ENCODE measurements at regions not wholly inside any gene's neighbourhood (a gene's known extent, or its start where the extent isn't known, plus 50 kb on each side); places are given as distances from the start of the nearest gene placed in this dataset.

GRCh38 chr5:168132241-168132641, 159.2 kb upstream of the WWC1 start:
- H3K4me1 ChIP-seq (ENCODE audit: control insufficient read depth, extremely low read depth, insufficient read depth, low read length) = no peaks in the 10 kb centered on the region
- no peaks in the 10 kb centered on the region for H3K79me2 ChIP-seq (ENCODE audit: control insufficient read depth, insufficient read depth, low read length)
- no peaks in the 10 kb centered on the region for H3K27me3 ChIP-seq (ENCODE audit: control insufficient read depth, extremely low read depth, insufficient read depth, low read length)
- H3K9me3 ChIP-seq (ENCODE audit: control insufficient read depth, low read depth, low read length) = no peaks in the 10 kb centered on the region
- no peak overlapping the region for H3K4me3 ChIP-seq (ENCODE audit: control insufficient read depth in 2 of 3, extremely low read depth in 1 of 3, insufficient read depth in 2 of 3, low read depth in 1 of 3, low read length in 3 of 3)
- peaks cover 19 to 24% of the 10 kb centered on the region in 2 experiments for H3K36me3 ChIP-seq (ENCODE audit: control insufficient read depth in 2 of 2, extremely low read depth in 1 of 2, insufficient read depth in 2 of 2, low read length in 2 of 2)
- H4K20me1 ChIP-seq (ENCODE audit: control insufficient read depth, extremely low read depth, insufficient read depth, low read length) = no peaks in the 10 kb centered on the region
- no peak overlapping the region for H3K4me2 ChIP-seq (ENCODE audit: control insufficient read depth, extremely low read depth, insufficient read depth, low read depth, low read length)
- no peak for DNase-seq (ENCODE audit: low read depth, low spot score)
- H3K9me1 ChIP-seq (ENCODE audit: control insufficient read depth, extremely low read depth, insufficient read depth, low read length) = no peaks in the 10 kb centered on the region
- no peak for FAIRE-seq
- no peak overlapping the region for H3K9ac ChIP-seq (ENCODE audit: control insufficient read depth, extremely low read depth, insufficient read depth, low read length)
- no peak overlapping the region for H3K27ac ChIP-seq (ENCODE audit: control insufficient read depth, insufficient read depth, low read length)
- no peak overlapping the region for H2AFZ ChIP-seq (ENCODE audit: control insufficient read depth, low read length)
- TF ChIP-seq EZH2 (IDR thresholded peaks at IDR 0.05; ENCODE audit: low read length) (no peak), CTCF (optimal IDR thresholded peaks at IDR 0.05 in 1 of 3, IDR thresholded peaks at IDR 0.05 in 1 of 3, conservative IDR thresholded peaks at IDR 0.05 in 1 of 3; ENCODE audit: extremely low read depth in 1 of 3, insufficient read depth in 2 of 3, low read length in 3 of 3) (no peak)
- dilution Hi-C loops (cut with MboI; ENCODE audit: extremely low pct_ligation_motif_present, low sequenced_read_pairs) = no loop called here

GRCh38 chr5:168135897-168136296, 155.5 kb upstream of the WWC1 start:
- Histone ChIP-seq H3K79me2 (ENCODE audit: control insufficient read depth, insufficient read depth, low read length) (no peaks in the 10 kb centered on the region), H3K9ac (ENCODE audit: control insufficient read depth, extremely low read depth, insufficient read depth, low read length) (no peak overlapping the region), H3K9me3 (ENCODE audit: control insufficient read depth, low read depth, low read length) (no peaks in the 10 kb centered on the region), H3K4me1 (ENCODE audit: control insufficient read depth, extremely low read depth, insufficient read depth, low read length) (no peaks in the 10 kb centered on the region), H3K27ac (ENCODE audit: control insufficient read depth, insufficient read depth, low read length) (no peak overlapping the region), H3K9me1 (ENCODE audit: control insufficient read depth, extremely low read depth, insufficient read depth, low read length) (no peaks in the 10 kb centered on the region), H3K4me3 (ENCODE audit: control insufficient read depth in 2 of 3, extremely low read depth in 1 of 3, insufficient read depth in 2 of 3, low read depth in 1 of 3, low read length in 3 of 3) (no peak overlapping the region), H3K36me3 (ENCODE audit: control insufficient read depth in 2 of 2, extremely low read depth in 1 of 2, insufficient read depth in 2 of 2, low read length in 2 of 2) (peaks cover 8 to 15% of the 10 kb centered on the region in 2 experiments), H3K27me3 (ENCODE audit: control insufficient read depth, extremely low read depth, insufficient read depth, low read length) (no peaks in the 10 kb centered on the region), H3K4me2 (ENCODE audit: control insufficient read depth, extremely low read depth, insufficient read depth, low read depth, low read length) (no peak overlapping the region), H4K20me1 (ENCODE audit: control insufficient read depth, extremely low read depth, insufficient read depth, low read length) (peaks cover 3% of the 10 kb centered on the region), H2AFZ (ENCODE audit: control insufficient read depth, low read length) (no peak overlapping the region)
- DNase-seq (ENCODE audit: low read depth, low spot score) (no peak), FAIRE-seq (no peak)
- TF ChIP-seq EZH2 (IDR thresholded peaks at IDR 0.05; ENCODE audit: low read length) (no peak), CTCF (optimal IDR thresholded peaks at IDR 0.05 in 1 of 3, IDR thresholded peaks at IDR 0.05 in 1 of 3, conservative IDR thresholded peaks at IDR 0.05 in 1 of 3; ENCODE audit: extremely low read depth in 1 of 3, insufficient read depth in 2 of 3, low read length in 3 of 3) (no peak)
- dilution Hi-C loops (cut with MboI; ENCODE audit: extremely low pct_ligation_motif_present, low sequenced_read_pairs) = no loop called here

All from keratinocyte (primary cell).